Loucy (cell line): ENCODE measurements at regions not wholly inside any gene's neighbourhood (a gene's known extent, or its start where the extent isn't known, plus 50 kb on each side); places are given as distances from the start of the nearest gene placed in this dataset.

Experiments used
- H2AFZ ChIP-seq: fragments of 200-600 bp; sonication (generic); 2 replicates; pipeline ENCODE4 v1.6.0; 2016; ENCODE audit warnings: antibody characterized with exemption, mild to moderate bottlenecking, low read length, moderate library complexity
- H3F3A ChIP-seq: fragments of 200-600 bp; 2 replicates; pipeline ENCODE4 v1.6.0; 2016; ENCODE audit warnings: antibody characterized with exemption, low read depth, mild to moderate bottlenecking
- H3K27me3 ChIP-seq: fragments of 200-600 bp; sonication (generic); 2 replicates; pipeline ENCODE4 v1.6.1; 2014; ENCODE audit warnings: low read length, mild to moderate bottlenecking; ENCODE audit not compliant: insufficient read depth, poor library complexity, severe bottlenecking
- H3K36me3 ChIP-seq: fragments of 200-600 bp; sonication (generic); 2 replicates; pipeline ENCODE4 v1.6.1; 2016; ENCODE audit warnings: low read length; ENCODE audit not compliant: insufficient read depth
- H3K4me1 ChIP-seq: fragments of 200-600 bp; sonication (generic); 2 replicates; pipeline ENCODE4 v1.5.1; 2014; ENCODE audit warnings: low read length, mild to moderate bottlenecking; ENCODE audit not compliant: insufficient read depth, poor library complexity, severe bottlenecking
- H3K4me2 ChIP-seq: fragments of 200-600 bp; sonication (generic); 2 replicates; pipeline ENCODE4 v1.6.0; 2014; ENCODE audit warnings: antibody characterized with exemption, low read length, low read depth, mild to moderate bottlenecking; ENCODE audit not compliant: poor library complexity, severe bottlenecking
- H3K4me3 ChIP-seq: fragments of 200-600 bp; sonication (generic); 2 replicates; pipeline ENCODE4 v1.5.1; 2014; ENCODE audit warnings: low read length, mild to moderate bottlenecking, mixed read lengths; ENCODE audit not compliant: poor library complexity, severe bottlenecking
- H3K79me2 ChIP-seq: fragments of 200-600 bp; sonication (generic); 2 replicates; pipeline ENCODE4 v1.6.1; 2014; ENCODE audit warnings: low read length; ENCODE audit not compliant: insufficient read depth
- H3K9ac ChIP-seq: fragments of 200-600 bp; sonication (generic); 2 replicates; pipeline ENCODE4 v1.6.0; 2014; ENCODE audit warnings: mild to moderate bottlenecking, low read depth, low read length, moderate library complexity; ENCODE audit not compliant: poor library complexity, severe bottlenecking
- H3K9me2 ChIP-seq: fragments of 200-600 bp; sonication (generic); replicated peaks from 2 replicates; pipeline ENCODE4 v1.6.1; 2016; ENCODE audit warnings: low read depth, low read length, mixed read lengths
- H3K9me3 ChIP-seq: fragments of 200-600 bp; sonication (generic); 2 replicates; pipeline ENCODE4 v1.6.1; 2014; ENCODE audit warnings: mild to moderate bottlenecking, antibody characterized with exemption, low read length, low read depth; ENCODE audit not compliant: insufficient read depth
- H4K20me1 ChIP-seq: fragments of 200-600 bp; sonication (generic); 2 replicates; pipeline ENCODE4 v1.6.0; 2014; ENCODE audit warnings: antibody characterized with exemption, low read length, mild to moderate bottlenecking; ENCODE audit not compliant: insufficient read depth, poor library complexity, severe bottlenecking
- CTCF ChIP-seq: fragments of 200-600 bp; sonication (generic); conservative IDR thresholded peaks from 2 replicates; pipeline ENCODE4 v1.5.1; 2014; ENCODE audit warnings: mild to moderate bottlenecking, antibody characterized with exemption, low read length
- EZH2phosphoT487 ChIP-seq: fragments of 200-600 bp; IDR thresholded peaks from 2 replicates; pipeline ENCODE4 v1.6.1; 2018; ENCODE audit warnings: antibody characterized with exemption, mild to moderate bottlenecking, moderate library complexity, borderline replicate concordance

GRCh38 chr6:156080371-156080770 is 624.7 kb upstream of the NOX3 start:
- Histone ChIP-seq H3K27me3 (no peaks in the 10 kb centered on the region), H3K36me3 (no peaks in the 10 kb centered on the region), H3K9me3 (no peaks in the 10 kb centered on the region), H3K9ac (no peak overlapping the region), H3K9me2 (no peaks in the 10 kb centered on the region), H3K4me2 (no peak overlapping the region), H3K4me1 (no peaks in the 10 kb centered on the region), H2AFZ (no peak overlapping the region), H3F3A (no peaks in the 10 kb centered on the region), H3K4me3 (no peak overlapping the region), H3K79me2 (no peaks in the 10 kb centered on the region), H4K20me1 (no peaks in the 10 kb centered on the region)
- no peak for TF ChIP-seq EZH2phosphoT487
- no peak for TF ChIP-seq CTCF

- TF ChIP-seq EZH2phosphoT487 (no peak), CTCF (peak; percentile 70)
- H2AFZ ChIP-seq: peak overlapping the region; percentile 68; the same call in 1 of the 2 replicates
- H3K4me1 ChIP-seq: peaks cover 24% of the 10 kb centered on the region
- H3F3A ChIP-seq: no peaks in the 10 kb centered on the region
- H3K79me2 ChIP-seq: no peaks in the 10 kb centered on the region
- no peaks in the 10 kb centered on the region for H3K36me3 ChIP-seq
- H3K4me2 ChIP-seq: no peak overlapping the region
- H3K9me2 ChIP-seq: no peaks in the 10 kb centered on the region
- H3K27me3 ChIP-seq: no peaks in the 10 kb centered on the region
- H3K4me3 ChIP-seq: no peak overlapping the region
- H3K9ac ChIP-seq: peak overlapping the region; percentile 41
- no peaks in the 10 kb centered on the region for H3K9me3 ChIP-seq
- no peaks in the 10 kb centered on the region for H4K20me1 ChIP-seq
These were observed 613.2 kb upstream of the NOX3 start for GRCh38 chr6:156068881-156069280.

GRCh38 chr6:156065849-156066248 is 610.2 kb upstream of the NOX3 start:
- H3K27me3 ChIP-seq: no peaks in the 10 kb centered on the region
- H4K20me1 ChIP-seq: no peaks in the 10 kb centered on the region
- no peaks in the 10 kb centered on the region for H3K79me2 ChIP-seq
- no peaks in the 10 kb centered on the region for H3K9me2 ChIP-seq
- H3K9ac ChIP-seq: no peak overlapping the region
- no peaks in the 10 kb centered on the region for H3K36me3 ChIP-seq
- H2AFZ ChIP-seq: no peak overlapping the region
- no peak overlapping the region for H3K4me2 ChIP-seq
- peaks cover 24% of the 10 kb centered on the region for H3K4me1 ChIP-seq
- H3K9me3 ChIP-seq: no peaks in the 10 kb centered on the region
- no peaks in the 10 kb centered on the region for H3F3A ChIP-seq
- no peak for TF ChIP-seq EZH2phosphoT487
- no peak for TF ChIP-seq CTCF
- H3K4me3 ChIP-seq: no peak overlapping the region
